Suprapubic skin (tissue), 4 donors: ENCODE measurements at regions not wholly inside any gene's neighbourhood (a gene's known extent, or its start where the extent isn't known, plus 50 kb on each side); places are given as distances from the start of the nearest gene placed in this dataset.

Source experiments
- DNase-seq, 2 donors: peaks; one replicate each; pipeline ENCODE4 v3.0.0-alpha.2; 2019; ENCODE audit warnings: low spot score in 2 of 2
- H3K27ac ChIP-seq: fragments of 200-600 bp; sonication (generic); one replicate; pipeline ENCODE4 v1.5.1; 2019
- H3K27me3 ChIP-seq: fragments of 200-600 bp; sonication (generic); one replicate; pipeline ENCODE4 v1.5.1; 2019
- H3K36me3 ChIP-seq: fragments of 200-600 bp; sonication (generic); one replicate; pipeline ENCODE4 v1.5.1; 2019
- H3K4me1 ChIP-seq: fragments of 200-600 bp; sonication (generic); one replicate; pipeline ENCODE4 v1.5.1; 2019
- H3K4me3 ChIP-seq: fragments of 200-600 bp; sonication (generic); one replicate; pipeline ENCODE4 v1.5.1; 2019; ENCODE audit warnings: mild to moderate bottlenecking
- H3K9me3 ChIP-seq: fragments of 200-600 bp; sonication (generic); one replicate; pipeline ENCODE4 v1.5.1; 2019
- EP300 ChIP-seq: sonication (generic); formaldehyde crosslinking; IDR thresholded peaks from one replicate; pipeline ENCODE4 v1.6.1; 2017; ENCODE audit warnings: antibody characterized with exemption
- POLR2A ChIP-seq, 2 donors: fragments of 450-650 bp; IDR thresholded peaks; one replicate each; pipeline ENCODE4 v1.6.1; 2017; ENCODE audit warnings: antibody characterized with exemption in 2 of 2, mild to moderate bottlenecking in 2 of 2, moderate library complexity in 2 of 2
- POLR2AphosphoS5 ChIP-seq, 3 donors: sonication (generic); formaldehyde crosslinking; IDR thresholded peaks; one replicate each; pipeline ENCODE4 v1.6.1; 2017; ENCODE audit warnings: antibody characterized with exemption in 3 of 3
- WGBS: methylation state at CpG from one replicate; pipeline ENCODE4 v1.1.5; 2018; 5-methylcytosine and 5-hydroxymethylcytosine counted together
- TF ChIP-seq, protein P1 (sequence below), 2 donors: fragments of 200-600 bp in 1 of 2; fragments of 450-650 bp in 1 of 2; sonication (generic) in 1 of 2; IDR thresholded peaks; one replicate each; pipeline ENCODE4 v1.5.1; 2016 to 2019; ENCODE audit warnings: antibody characterized with exemption in 2 of 2, mild to moderate bottlenecking in 1 of 2, moderate library complexity in 1 of 2

DNA sequence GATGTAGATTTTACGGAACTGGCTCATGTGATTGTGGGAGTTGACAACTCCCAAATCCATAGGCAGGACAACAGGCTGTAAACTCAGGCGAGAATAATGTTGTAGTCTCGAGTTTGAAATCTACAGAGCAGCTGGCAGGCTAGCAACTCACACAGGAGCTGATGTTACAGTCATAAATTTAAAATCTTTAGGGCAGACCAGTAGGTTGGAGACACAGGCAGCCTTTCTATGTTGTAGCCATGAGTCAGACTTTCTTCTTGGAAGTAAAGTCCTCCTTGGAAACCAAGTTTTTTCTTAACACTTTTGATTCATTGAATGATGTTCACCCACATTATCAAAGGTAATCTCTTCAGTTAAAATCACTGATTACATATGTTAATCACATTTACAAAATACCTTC, 89.1 kb upstream of the ALCAM start:
- Histone ChIP-seq H3K36me3 (no peaks in the 10 kb centered on the region), H3K9me3 (no peaks in the 10 kb centered on the region), H3K27me3 (no peaks in the 10 kb centered on the region), H3K27ac (no peak overlapping the region), H3K4me3 (no peak overlapping the region), H3K4me1 (no peaks in the 10 kb centered on the region)
- 75% methylated on average over 3 of the region's 3 CpGs for WGBS
- TF ChIP-seq EP300 (no peak), POLR2AphosphoS5 (IDR thresholded peaks at IDR 0.05) (no peak), POLR2A (IDR thresholded peaks at IDR 0.05) (no peak)
- TF ChIP-seq, protein P1, sequence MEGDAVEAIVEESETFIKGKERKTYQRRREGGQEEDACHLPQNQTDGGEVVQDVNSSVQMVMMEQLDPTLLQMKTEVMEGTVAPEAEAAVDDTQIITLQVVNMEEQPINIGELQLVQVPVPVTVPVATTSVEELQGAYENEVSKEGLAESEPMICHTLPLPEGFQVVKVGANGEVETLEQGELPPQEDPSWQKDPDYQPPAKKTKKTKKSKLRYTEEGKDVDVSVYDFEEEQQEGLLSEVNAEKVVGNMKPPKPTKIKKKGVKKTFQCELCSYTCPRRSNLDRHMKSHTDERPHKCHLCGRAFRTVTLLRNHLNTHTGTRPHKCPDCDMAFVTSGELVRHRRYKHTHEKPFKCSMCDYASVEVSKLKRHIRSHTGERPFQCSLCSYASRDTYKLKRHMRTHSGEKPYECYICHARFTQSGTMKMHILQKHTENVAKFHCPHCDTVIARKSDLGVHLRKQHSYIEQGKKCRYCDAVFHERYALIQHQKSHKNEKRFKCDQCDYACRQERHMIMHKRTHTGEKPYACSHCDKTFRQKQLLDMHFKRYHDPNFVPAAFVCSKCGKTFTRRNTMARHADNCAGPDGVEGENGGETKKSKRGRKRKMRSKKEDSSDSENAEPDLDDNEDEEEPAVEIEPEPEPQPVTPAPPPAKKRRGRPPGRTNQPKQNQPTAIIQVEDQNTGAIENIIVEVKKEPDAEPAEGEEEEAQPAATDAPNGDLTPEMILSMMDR (IDR thresholded peaks at IDR 0.05): no peak
- DNase-seq: no peak

DNA sequence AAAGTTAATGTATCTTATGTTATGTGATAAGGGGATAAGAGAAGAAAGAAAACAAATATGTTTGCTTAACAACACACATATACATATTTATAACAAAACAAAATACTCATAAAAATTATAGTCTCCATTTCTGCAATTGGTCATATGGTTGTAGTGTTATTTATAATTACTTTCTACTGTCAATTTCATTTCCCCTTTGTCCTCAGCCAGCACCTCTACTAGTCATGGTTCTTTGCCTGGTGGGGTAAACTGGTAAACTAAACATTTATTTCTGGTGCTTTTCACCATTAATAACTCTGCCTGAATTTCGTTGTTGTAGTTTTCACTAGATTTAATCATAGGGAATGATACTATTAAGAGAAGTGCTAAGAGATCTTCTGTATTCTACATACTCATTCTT, 88.0 kb upstream of the ALCAM start:
- H3K4me1 ChIP-seq: no peaks in the 10 kb centered on the region
- no peak overlapping the region for H3K4me3 ChIP-seq
- TF ChIP-seq EP300 (no peak), POLR2A (IDR thresholded peaks at IDR 0.05) (no peak)
- TF ChIP-seq, protein P1 (IDR thresholded peaks at IDR 0.05): no peak
- DNase-seq: no peak
- no peaks in the 10 kb centered on the region for H3K36me3 ChIP-seq
- no peak overlapping the region for H3K27ac ChIP-seq
- no peaks in the 10 kb centered on the region for H3K27me3 ChIP-seq
- no peaks in the 10 kb centered on the region for H3K9me3 ChIP-seq
- WGBS: 74% methylated on average over 1 of the region's 1 CpG

GRCh38 chr3:105281989-105282388, 84.7 kb upstream of the ALCAM start:
- no peak overlapping the region for H3K27ac ChIP-seq

DNA sequence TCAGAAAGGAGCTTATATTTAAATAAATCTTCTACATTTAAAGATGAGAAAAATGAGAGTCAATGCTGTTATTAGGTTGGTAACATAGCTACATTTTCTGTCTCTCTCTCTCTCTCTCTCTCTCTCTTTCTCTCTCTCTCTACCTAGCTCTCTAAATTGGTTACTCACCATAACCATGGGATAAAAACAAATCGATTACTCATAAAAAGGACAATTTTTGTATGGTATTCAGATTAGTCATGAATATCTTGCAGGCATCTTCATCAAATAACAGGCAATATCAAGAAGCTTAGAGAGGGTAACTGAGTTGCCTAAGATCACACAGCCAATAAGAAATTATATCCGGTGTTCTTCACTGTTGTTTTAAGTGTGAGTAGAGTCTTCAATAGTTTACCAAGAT, 81.8 kb upstream of the ALCAM start:
- Histone ChIP-seq H3K4me1 (no peaks in the 10 kb centered on the region), H3K4me3 (no peak overlapping the region), H3K9me3 (no peaks in the 10 kb centered on the region), H3K27me3 (no peaks in the 10 kb centered on the region), H3K36me3 (no peaks in the 10 kb centered on the region), H3K27ac (no peak overlapping the region)
- TF ChIP-seq EP300: no peak
- no peak for TF ChIP-seq POLR2A (IDR thresholded peaks at IDR 0.05)
- no peak for TF ChIP-seq POLR2AphosphoS5 (IDR thresholded peaks at IDR 0.05)
- TF ChIP-seq, protein P1 (IDR thresholded peaks at IDR 0.05): no peak
- no peak for DNase-seq
- 71% methylated on average over 2 of the region's 2 CpGs for WGBS

More at GRCh38 chr3:105281989-105282388, 84.7 kb upstream of the ALCAM start:
- no peak for DNase-seq
- Histone ChIP-seq H3K4me1 (no peaks in the 10 kb centered on the region), H3K36me3 (no peaks in the 10 kb centered on the region), H3K9me3 (no peaks in the 10 kb centered on the region), H3K27me3 (no peaks in the 10 kb centered on the region), H3K4me3 (no peak overlapping the region)
- 66% methylated on average over 1 of the region's 1 CpG for WGBS
- TF ChIP-seq, protein P1 (IDR thresholded peaks at IDR 0.05): no peak
- TF ChIP-seq POLR2AphosphoS5 (IDR thresholded peaks at IDR 0.05): no peak
- TF ChIP-seq EP300: no peak
- TF ChIP-seq POLR2A (IDR thresholded peaks at IDR 0.05): no peak

DNA sequence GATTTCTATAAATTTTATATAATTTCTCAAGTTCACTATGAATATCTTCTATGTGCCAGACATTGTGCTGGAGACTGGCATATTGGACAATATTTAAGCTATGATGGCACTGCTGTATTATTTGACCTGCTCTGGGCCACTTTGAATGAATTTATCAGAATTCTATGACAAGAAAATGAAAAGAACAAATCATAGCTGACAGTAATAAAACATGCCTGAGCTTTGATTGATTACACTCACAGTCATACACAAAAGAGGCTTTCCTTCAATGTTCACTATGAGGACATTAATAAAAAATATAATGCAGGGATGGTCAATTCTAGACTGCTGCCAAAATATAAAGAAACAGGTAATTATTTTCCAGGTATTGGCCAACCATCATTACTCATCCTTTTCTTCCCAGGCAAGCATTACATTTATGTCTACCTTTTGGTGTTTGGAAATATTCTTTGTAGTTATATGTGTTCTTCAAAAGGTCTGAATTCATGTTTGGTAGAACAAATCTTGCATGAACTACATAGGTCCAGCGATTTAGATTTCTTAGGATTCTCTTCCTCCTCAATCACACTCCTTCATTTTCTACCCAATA, 81.0 kb upstream of the ALCAM start:
- WGBS: 91% methylated on average over 1 of the region's 1 CpG
- DNase-seq: no peak
- TF ChIP-seq POLR2A (IDR thresholded peaks at IDR 0.05) (no peak), POLR2AphosphoS5 (IDR thresholded peaks at IDR 0.05) (no peak), EP300 (no peak)
- TF ChIP-seq, protein P1 (IDR thresholded peaks at IDR 0.05): no peak
- H3K27ac ChIP-seq: no peak overlapping the region
- H3K4me1 ChIP-seq: no peaks in the 10 kb centered on the region
- no peaks in the 10 kb centered on the region for H3K27me3 ChIP-seq
- H3K4me3 ChIP-seq: no peak overlapping the region
- no peaks in the 10 kb centered on the region for H3K9me3 ChIP-seq
- H3K36me3 ChIP-seq: no peaks in the 10 kb centered on the region
